GM12891 (cell line): ENCODE measurements at regions not wholly inside any gene's neighbourhood (a gene's known extent, or its start where the extent isn't known, plus 50 kb on each side); places are given as distances from the start of the nearest gene placed in this dataset.

Source experiments
- DNase-seq: peaks from one replicate; pipeline ENCODE4 v3.0.0; 2011; ENCODE audit warnings: low spot score; ENCODE audit not compliant: insufficient read length
- FAIRE-seq: peaks from 2 replicates; lab custom pipeline; 2011; peaks lifted over from hg19 to GRCh38; lab: Jason Lieb, UNC
- PAX5 ChIP-seq: IDR thresholded peaks from 2 replicates; pipeline ENCODE4 v1.6.1; 2011; ENCODE audit warnings: low read length, moderate library complexity, mild to moderate bottlenecking; ENCODE audit not compliant: insufficient read depth, severe bottlenecking
- POLR2A ChIP-seq: IDR thresholded peaks from 2 replicates; pipeline ENCODE4 v1.6.1; 2011; ENCODE audit warnings: low read depth, low read length, control low read depth
- POLR2AphosphoS5 ChIP-seq: IDR thresholded peaks from 2 replicates; pipeline ENCODE4 v1.6.1; 2011; ENCODE audit warnings: low read depth, low read length, control low read depth
- POU2F2 ChIP-seq: IDR thresholded peaks from 2 replicates; pipeline ENCODE4 v1.6.1; 2011; ENCODE audit warnings: low read depth, mild to moderate bottlenecking, control low read depth, low read length, moderate library complexity
- SPI1 ChIP-seq: IDR thresholded peaks from 2 replicates; pipeline ENCODE4 v1.6.1; 2011; ENCODE audit warnings: low read depth, low read length, control low read depth
- TAF1 ChIP-seq: IDR thresholded peaks from 2 replicates; pipeline ENCODE4 v1.6.1; 2011; ENCODE audit warnings: low read depth, low read length, control low read depth

DNA sequence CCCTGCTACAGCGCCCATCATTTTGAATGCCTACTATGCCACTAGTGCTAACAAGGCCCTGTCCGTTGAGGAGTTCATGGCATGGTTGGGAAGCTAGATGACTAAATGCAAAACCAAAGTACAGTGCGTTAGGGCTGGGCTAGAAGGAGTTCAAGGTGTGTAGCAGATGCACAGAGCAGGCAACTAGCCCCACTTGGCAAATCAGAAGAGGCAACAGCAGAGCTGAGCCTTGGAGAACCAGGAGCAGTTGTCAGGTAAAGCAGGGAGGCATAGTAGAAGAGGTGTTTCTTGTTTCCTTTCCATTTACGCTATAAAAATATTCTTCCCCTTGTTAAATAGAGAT is 146.6 kb upstream of the CPEB2 start:
- DNase-seq (no peak), FAIRE-seq (no peak)
- TF ChIP-seq POLR2A: no peak
- no peak for TF ChIP-seq POLR2AphosphoS5
- no peak for TF ChIP-seq PAX5
- TF ChIP-seq TAF1: no peak
- TF ChIP-seq SPI1: no peak
- TF ChIP-seq POU2F2: no peak

DNA sequence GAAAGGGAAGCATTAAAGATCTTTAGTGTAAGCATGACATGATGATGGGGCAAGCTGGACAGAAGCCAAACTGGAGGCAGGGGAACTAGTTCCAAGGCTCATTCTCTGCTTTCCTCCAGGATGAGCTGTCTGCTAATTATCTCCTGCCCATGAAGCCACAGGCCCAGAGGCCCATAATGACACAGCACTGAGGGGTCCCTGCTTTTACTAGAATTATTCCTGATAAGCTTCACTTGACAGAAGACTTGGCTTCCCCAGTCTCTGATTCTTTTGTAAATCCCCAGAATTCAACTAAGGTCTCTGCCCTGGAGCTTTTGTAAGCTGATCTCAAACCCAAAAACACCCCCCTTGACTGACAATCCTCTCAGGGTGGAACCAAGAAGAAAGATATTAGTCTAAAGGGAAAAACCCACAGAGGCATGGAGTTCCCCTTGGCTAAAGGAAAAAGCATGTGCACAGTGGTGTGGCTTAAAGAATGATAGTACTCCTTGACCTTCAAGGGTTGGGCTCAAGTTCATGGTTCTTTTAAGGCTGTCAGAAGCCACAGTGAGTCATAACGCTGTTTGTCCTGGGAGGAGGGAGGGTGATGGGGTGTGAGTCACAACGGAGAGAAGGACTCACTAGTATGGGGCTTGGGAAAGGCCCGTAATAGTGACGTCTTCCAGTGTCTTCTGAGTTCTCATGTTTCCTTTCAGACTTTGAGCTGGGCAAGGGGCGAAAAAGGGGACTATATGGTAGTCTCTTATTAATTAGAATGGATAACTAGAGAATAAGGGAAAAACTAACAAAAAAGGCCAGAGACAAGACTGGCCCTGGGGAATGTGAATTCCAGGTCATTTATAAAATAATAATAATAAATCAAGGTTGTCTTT is 146.0 kb upstream of the CPEB2 start:
- TF ChIP-seq PAX5 (no peak), SPI1 (peak; percentile 64), POU2F2 (peak; percentile 79)
- FAIRE-seq: peak; percentile 77
- DNase-seq: no peak

DNA sequence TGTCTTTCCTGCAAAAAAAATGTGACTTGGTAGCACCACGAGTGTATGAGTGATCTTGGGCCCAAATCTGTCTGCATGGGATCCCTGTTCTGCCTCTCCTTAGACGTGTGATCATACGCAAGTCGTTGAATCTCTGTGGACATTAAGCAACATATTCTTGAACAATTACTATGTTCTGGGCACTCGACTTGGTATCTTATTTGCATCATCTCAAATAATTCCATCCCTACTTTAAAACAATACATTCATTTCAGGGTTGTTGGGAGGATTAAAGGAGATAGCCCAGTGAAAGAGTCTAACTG is 145.4 kb upstream of the CPEB2 start:
- FAIRE-seq (no peak), DNase-seq (no peak)
- TF ChIP-seq POU2F2 (no peak), TAF1 (no peak), PAX5 (no peak), POLR2AphosphoS5 (no peak), SPI1 (no peak), POLR2A (no peak)

DNA sequence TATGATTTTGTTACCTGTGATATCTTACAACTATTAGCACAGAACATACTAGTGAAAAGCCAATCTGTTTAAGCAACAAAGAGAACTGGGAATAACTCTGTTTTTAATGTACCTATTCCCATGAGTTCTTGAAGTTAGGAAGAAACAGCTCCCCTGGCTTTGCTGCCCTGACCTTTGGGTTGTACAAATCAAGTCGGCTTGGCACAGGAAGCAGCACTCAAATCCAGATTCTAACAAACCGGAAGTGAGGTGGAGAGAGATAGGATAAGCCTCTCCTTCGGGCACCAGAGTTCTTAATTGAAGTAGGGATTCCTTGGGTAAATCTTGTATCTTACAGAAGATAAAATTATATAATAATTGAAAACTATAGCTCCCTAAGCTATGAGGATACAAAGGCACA is 144.8 kb upstream of the CPEB2 start:
- DNase-seq (no peak), FAIRE-seq (no peak)
- TF ChIP-seq TAF1 (no peak), SPI1 (no peak), POLR2AphosphoS5 (no peak), PAX5 (no peak), POU2F2 (no peak), POLR2A (no peak)

DNA sequence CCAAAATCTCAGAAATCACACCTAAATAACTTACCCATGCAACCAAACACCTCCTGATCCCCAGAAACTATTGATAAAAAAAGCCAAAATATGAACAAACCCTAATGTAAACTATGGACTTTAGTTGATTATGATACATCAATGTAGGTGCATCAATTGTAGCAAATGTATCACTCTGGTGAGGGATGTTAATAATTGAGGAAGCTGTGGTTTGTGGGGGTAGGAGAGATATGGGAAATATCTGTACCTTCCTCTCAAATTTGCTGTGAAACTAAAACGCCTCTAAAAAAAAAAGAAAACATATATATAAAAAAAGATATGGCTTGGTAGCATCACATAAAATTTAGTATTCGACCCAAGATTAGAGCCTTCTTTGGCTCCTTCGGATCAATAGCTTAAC is 144.3 kb upstream of the CPEB2 start:
- FAIRE-seq (no peak), DNase-seq (no peak)
- TF ChIP-seq PAX5 (no peak), SPI1 (no peak)

DNA sequence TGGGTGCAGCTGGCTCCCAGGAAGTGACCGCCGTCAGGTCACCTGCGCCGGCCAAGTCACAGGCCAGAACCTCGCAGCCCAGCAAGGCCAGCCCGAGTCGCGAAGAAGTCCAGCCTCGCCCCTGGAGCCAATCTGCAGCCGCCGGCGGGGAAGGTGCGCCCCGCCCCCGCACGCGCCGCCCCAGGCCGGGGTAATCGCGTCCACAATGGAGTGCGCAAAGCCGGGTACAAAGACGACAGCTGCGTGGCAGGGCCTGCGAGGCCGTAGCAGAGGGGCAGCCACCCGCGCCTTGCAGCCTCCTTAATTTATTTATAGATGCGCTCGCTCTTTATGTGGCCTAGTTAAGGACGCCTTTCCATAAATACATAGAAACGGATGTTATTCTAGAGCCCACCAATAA is 139.4 kb upstream of the CPEB2 start:
- no peak for TF ChIP-seq TAF1
- no peak for TF ChIP-seq POLR2A
- TF ChIP-seq PAX5: no peak
- TF ChIP-seq POU2F2: no peak
- no peak for TF ChIP-seq SPI1
- TF ChIP-seq POLR2AphosphoS5: no peak
- no peak for DNase-seq
- no peak for FAIRE-seq

DNA sequence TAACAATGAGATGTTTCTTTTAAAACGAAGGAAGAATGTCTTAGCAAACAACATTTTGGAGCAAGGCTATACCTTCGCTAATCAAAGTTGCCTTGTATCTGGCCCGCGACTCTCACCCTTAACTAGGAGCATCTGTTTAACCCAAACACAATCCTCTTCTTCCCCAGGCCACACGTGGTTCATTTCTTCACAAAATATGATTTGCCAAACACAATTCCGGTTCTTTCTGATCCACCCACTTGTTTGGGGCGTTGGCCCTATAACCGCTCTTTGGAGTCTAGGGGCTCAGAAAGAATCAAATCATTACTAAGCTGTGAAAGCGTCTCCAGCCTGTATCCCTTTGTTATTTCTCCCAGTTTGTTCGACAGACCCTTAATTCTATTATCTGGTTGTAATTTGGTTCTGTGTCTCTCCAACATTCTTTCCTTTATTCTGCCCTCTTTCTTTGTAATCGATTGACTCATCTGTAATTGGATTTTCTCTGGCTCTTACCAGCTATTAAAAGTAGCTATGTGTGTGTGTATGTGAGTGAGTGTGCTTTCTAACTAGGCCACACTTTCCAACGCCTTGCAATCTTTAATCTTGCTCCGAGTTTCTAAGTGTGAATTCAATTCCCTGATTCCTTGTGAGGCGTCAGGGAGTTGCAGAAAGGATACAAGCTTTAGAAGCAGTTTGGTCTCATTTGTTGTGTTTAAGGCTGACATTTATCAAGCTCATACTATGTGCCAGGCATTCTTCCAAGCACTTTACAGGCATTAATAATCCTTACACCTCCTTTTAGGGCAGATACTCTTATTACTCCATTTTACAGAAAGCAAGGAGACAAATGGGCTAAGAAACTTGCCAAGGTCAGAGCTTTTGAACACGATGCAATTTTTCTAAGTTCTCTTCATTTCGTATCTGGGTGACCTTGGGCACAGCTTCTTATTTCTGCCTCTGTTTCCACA is 138.6 kb upstream of the CPEB2 start:
- DNase-seq: no peak
- TF ChIP-seq SPI1 (no peak), POLR2A (no peak), TAF1 (no peak), PAX5 (no peak), POLR2AphosphoS5 (no peak), POU2F2 (no peak)
- FAIRE-seq: no peak

DNA sequence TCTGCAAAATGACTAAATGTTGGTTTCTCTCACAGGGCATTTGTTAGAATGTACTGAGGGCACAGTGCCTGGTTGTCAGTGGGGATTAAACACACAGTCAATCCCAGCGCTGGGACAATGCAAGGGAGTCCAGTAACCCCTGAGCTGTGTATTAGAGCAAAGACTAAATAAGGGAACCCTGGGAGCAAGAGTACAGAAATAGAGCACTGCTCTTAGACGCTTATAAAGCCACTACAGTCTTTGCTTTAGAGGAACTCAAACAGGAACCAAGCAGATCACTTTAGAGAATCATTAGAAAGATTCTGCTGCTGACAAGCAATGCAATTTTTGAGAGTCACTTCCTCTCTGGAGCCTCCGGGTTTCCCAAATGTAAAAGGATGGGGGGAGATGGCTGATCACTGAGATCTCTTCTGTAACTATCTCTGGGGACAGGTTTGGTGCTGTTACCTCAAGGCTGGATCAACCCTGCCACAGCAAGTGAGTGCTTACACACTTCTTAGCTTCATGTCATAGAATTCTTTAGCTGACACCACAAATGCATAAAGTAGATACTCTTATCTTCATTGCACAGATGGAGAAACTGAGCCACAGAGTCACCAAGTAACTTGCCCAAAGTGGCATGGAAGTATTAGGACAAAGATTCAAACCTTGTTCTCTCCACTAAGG is 137.8 kb upstream of the CPEB2 start:
- DNase-seq (no peak), FAIRE-seq (no peak)
- no peak for TF ChIP-seq PAX5
- no peak for TF ChIP-seq TAF1
- TF ChIP-seq POLR2A: no peak
- TF ChIP-seq SPI1: peak; percentile 52
- TF ChIP-seq POU2F2: no peak

DNA sequence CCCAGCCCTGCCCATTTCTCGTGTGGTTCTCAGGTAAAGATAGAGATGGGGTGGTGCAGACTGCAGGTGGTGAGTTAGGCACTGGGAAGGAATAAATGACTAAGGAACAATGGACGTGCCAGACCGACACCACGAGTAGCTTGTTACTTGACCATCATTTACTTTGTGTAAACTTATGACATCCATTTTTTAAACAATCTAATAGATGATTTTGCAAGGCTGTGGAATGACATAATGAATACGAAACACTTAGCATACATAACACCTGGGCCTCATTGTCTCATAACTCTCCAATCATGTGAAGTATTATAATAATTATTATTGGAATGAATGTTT is 137.3 kb upstream of the CPEB2 start:
- FAIRE-seq (no peak), DNase-seq (no peak)
- TF ChIP-seq TAF1 (no peak), POLR2AphosphoS5 (no peak), PAX5 (no peak), SPI1 (no peak), POLR2A (no peak), POU2F2 (no peak)

DNA sequence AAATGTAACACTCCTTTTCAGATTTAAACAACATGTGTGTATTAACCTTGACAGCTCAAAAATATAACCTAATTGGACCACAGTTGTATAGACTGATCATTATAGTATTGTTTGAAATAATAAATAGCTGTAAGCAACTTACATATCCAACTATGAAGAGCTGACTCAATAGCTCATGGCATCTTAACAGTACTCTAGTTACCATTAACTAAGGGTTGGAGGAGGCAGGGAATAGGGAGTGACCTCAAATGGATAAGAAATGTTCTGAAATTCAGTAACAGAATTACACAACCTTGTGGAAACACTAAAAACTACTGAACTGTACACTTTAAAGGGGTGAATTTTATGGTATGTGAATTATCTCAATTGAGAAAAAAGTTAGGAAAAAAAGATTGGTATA is 136.5 kb upstream of the CPEB2 start:
- TF ChIP-seq TAF1 (no peak), POLR2A (no peak), POLR2AphosphoS5 (no peak), POU2F2 (no peak), PAX5 (no peak), SPI1 (no peak)
- DNase-seq (no peak), FAIRE-seq (no peak)
